Middle frontal gyrus (tissue), 1 donor: ENCODE measurements at regions not wholly inside any gene's neighbourhood (a gene's known extent, or its start where the extent isn't known, plus 50 kb on each side); places are given as distances from the start of the nearest gene placed in this dataset.

Experiments used
- DNase-seq: peaks from one replicate; pipeline ENCODE4 v3.0.0-alpha.2; 2015; ENCODE audit warnings: low spot score; ENCODE audit errors: extremely low spot score

DNA sequence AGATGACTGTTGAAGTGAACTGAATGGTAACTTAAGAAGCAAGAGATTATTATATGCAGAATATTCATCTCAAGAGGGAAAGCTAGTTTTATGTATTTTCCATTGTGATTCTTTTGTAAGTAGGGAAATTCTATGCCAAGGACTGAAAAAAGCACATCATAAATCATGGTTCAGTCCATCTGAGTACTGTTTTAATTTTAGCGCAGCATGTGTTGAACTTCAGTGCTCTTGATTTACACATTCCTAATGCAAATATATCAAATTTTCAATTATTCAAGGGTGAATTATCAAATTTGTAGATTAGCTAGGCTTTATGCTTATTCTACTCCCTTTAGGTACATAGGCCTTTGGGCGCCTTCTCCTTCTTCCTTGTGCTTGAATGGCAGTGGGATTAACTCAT lies 50.3 kb upstream of the TCF12 start:
- no peak for DNase-seq

DNA sequence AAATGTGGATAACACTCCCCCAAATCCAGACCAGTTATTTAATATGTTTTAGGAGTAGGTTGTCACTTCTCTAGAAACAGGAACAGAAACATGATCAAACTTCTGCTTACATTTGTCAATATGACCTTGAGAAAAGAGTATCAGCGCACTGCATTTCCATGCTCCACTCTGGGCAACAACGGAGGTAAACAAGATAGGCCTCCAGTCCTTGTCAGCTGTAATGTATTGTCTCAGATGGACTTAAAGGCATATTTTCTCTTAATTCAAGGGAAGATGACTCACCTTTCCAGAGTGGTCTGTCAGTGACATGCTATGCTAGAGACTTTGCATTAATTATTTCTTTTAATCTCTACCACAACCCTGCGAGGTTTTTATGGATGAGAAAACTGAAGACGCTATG lies 51.6 kb upstream of the TCF12 start:
- DNase-seq = no peak

DNA sequence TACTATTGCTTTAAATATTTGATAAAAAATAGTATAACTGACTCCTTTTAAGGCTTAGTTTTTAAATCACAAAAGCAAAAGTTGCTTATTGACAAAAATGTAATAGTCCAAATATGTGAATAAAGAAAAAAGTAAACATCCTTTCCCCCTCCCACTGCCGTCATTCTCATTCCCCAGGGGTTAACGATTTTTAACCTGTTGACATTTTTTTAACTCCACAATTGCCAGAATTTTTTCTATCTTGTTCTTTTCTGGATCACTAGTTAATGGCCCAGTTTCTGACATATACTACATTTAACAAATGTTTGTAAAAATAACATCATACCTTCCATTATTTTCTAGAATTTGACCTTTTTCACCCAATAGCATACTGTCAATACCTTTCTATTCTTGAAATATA lies 60.6 kb upstream of the TCF12 start:
- no peak for DNase-seq

DNA sequence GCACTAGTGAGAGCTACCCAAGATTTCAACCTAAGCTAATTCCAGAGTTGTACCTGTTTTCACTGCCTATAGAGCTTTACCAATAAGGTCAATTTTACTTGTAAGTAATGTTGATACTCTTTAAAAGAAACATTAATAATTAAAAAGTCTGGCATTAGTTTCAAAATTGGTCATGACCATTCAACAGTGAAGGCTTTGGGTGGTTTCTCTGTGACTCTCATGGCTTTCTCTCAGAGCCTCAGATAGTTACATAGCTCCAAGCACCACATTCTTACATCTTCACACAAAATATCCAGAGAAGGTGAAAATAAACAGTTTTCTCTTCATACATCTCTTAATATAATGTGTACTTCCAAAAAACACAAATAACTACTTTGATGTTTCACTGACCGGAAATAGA lies 61.5 kb upstream of the TCF12 start:
- DNase-seq = no peak

DNA sequence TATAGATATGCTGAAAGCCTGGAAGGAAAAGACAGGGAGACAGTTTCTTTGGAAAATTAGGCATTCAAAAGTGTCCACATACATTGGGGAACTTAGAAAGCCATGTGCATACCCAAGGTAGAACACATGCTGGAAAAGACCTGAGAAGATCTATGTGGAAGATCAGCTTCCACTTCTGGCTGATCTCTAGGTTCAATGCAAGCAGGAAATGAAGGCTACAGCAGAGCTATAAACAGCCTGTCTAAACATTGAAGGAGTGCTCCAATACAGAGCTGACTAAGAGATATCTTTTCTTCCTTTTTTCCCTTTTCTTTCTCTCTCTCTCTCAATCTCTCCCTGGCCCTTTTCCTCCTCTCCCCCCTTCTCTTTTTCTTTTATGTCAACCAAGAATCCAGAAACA lies 73.6 kb upstream of the TCF12 start:
- DNase-seq = no peak

DNA sequence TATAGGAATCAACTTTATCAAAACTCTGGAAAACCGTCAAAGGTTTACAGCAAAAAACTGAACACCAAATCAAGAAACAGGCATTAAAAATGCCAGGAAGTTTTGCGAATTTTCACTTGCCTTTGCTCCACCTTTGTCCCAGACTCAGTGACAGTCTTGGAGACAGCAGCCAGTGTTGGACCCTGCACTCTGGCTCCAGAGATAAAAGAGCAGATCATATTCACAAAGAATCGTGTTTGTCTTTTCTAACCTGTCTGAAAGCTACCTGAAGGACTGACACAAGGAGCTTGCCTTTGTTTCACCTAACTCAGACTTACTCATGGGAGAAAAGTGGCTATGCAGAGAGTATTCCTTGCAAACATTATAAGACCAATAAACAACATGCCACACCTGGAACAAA lies 74.0 kb upstream of the TCF12 start:
- no peak for DNase-seq

DNA sequence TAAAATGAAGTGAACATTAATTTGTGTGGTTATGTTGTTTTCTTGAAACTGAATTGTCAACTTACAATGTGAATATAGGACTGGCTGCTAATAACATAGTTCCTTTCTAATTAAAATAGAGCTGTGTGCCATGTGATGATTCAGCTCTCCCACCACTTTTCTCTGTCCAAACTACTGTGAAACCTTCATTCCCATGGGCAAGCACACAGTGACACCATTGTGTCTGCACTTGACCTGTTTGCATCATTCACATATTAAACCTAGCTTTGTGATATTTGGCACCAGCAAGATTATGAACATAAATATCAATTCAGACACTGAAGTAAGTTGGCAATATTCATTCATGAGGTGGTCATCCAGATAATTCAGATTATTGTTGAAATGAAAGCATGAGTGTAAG lies 78.8 kb upstream of the TCF12 start:
- DNase-seq = no peak

DNA sequence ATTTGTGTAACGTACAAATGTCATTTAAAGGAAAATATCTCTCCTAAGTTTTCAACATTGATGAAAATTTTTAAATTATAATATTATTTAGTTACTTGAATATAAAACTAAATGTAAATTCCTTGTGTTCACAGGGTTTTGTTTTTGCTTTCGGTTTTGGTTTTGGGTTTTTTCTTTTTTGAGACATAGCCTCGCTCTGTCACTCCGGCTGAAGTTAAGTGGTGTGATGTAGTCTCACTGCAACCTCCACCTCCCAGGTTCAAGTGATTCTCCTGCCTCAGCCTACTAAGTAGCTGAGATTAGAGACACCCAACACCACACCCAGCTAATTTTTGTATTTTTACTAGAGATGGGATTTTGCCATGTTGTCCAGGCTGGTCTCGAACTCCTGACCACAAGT lies 79.3 kb upstream of the TCF12 start:
- DNase-seq = no peak

DNA sequence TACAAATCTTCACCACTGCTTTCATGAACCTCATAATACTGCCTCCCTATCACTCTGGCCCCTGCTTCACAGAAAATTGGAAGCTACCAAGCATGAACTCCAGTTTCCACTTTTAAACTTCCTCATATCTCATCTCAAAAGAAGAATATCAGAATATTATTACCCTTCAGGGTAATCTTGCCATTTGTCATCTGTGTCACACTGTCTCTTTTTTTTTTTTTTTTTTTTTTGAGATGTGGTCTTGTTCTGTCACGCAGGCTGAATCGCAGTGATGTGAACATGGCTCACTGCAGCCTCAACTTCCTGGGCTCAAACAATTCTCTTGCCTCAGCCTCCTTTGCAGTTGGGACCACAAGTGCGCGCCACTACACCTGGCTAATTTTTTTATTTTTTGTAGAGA lies 80.4 kb upstream of the TCF12 start:
- no peak for DNase-seq

DNA sequence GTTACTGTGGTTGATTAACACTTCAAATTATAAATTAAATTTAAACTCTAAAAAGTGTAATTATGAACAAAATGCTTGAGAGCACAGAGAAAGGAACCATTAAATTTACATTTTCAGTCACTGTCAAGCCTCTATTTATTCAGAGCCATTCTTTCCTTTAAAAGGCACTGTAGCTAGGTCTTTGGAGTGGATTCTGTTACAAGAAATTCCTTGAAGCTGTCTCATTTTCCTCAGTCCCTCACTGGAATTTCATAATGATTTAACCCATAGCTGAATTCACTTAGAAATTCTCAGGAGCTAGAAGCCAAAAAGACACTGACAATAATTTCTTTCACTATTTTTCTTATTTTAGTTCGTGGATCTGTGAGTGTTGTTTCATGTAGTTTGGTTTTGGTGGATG lies 81.2 kb upstream of the TCF12 start:
- DNase-seq = no peak

DNA sequence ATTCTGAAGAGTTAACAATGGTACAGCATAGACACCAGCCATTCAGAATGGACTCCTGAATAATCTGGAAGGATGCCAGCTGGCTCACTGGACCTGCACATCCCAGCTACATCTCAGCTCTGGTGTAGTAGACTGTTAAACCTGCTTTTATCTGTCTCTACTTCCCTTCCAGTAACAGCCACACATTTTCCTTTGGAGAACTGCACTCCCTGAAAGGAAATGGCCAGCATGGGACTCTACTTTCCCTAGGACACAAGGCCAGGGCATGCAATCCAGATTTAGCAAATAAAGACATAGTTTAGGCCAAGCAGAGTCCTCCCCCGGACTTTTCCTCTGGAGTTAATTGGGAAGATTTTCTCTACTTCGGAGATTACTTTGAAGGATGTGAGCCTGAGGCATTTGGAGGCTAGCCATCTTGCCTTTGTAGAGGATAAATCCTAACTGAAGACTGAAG lies 82.7 kb upstream of the TCF12 start:
- no peak for DNase-seq

DNA sequence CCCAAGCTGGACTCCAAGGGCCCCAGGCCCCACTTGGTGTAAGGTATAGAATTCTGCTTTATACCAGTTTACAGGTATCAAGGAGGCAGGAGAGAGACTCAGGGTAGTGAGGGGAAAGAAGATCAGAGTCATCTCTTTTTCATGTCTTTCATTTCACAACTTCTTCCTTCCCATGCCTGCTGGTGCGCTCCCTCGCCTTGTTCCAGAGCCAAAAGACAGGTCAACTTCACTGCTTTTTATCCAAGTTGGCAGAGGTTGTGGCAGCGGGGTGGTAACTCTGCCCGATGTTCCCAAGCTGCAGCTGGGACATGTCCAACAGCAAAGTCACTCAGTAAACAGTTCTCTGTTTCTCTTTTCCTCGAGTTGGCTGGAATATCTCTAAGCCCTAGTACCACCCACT lies 86.3 kb upstream of the TCF12 start:
- DNase-seq = peak; percentile 20

DNA sequence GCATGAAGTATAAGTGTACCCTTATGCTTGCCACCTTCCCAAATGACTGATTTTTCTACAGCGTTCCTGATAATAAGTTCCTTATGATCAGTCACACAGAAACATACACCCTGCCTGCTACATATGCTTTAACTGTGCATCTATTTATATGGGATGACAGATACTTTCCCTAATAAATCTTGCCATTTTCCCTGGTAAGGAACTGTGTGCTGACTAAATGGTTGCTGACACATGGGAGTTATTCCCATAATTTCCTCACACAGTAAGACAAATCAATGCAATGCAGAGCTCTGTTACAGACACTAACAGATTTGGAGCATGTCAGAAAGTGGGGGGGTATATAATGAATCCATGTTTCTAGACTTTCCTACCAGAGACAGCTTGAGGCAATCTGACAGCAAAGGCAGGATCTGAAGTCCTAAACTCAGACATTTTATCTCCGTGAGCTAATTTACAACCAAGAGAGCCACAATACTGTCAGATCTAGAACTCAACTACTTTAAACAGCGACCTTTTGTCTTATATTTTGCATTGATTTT lies 86.9 kb upstream of the TCF12 start:
- DNase-seq = no peak

DNA sequence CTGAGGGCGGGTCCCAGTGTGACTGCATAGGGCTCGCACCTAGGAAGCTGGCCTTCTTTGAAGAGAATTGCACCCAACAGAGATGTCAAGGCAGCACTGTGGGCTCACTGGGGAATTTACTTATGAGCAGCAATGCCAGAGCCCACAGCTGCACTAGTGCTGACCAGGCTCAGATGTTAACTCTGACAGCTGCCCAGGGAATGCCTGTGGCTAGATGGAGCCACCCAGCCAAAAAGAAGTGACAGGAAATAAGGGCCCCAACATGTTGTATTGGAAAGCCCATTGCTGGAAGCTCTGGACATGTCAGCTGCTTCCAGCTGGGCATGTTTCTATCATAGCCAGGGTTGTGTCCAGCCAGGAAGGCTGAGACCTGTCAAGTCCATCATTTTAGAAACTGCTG lies 90.9 kb upstream of the ZNF280D start:
- DNase-seq = no peak

DNA sequence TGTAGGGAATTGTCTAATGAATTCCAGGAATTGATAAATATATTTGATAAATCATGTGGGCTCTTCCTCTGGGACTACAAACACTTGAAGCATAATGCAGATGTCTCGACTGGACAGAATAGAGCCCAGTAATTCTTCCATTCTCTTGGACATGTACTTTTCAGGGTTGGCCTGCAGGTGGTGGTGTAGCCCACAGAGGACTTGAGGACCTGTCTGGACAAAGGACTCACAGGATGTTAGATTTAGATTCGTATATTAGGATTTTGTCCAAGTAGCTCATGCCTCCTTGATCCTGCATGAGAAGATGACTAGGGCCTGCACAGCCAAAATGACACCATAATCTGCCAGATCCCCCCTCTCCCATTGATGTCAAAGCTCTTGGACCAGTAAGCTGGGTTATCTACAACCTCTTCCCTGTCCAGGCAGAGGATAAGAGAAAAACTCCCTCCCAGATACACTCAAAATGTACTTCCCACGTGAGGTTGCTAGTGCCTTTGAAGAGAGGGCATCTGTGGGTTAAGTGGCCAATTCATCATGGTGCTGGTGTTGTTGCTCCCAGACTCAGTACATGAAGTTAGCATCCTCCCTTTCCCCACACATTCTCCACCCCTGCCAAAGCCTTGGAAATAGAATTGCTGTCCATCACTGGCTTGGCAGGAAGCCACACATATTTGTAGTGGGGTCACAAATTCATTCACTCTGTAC lies 88.6 kb upstream of the ZNF280D start:
- DNase-seq = no peak

DNA sequence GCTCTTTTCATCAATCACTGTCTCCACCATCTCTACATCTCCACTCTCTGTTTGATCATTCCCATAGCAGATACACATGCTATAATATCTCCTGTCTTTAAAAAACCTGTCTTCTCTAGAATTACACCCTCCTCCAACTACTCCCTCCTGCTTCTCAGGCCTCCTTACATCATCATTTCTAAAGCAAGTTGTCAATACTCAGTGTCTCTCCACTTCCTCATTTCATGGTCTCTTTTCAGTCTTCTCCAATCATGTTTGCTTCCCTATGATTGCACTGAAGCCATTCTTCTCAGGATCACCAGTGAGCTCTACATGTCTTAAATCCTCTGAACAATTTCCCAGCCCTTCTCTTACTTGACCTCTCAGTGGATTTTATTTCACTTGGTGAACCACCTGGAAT lies 87.0 kb upstream of the ZNF280D start:
- no peak for DNase-seq

DNA sequence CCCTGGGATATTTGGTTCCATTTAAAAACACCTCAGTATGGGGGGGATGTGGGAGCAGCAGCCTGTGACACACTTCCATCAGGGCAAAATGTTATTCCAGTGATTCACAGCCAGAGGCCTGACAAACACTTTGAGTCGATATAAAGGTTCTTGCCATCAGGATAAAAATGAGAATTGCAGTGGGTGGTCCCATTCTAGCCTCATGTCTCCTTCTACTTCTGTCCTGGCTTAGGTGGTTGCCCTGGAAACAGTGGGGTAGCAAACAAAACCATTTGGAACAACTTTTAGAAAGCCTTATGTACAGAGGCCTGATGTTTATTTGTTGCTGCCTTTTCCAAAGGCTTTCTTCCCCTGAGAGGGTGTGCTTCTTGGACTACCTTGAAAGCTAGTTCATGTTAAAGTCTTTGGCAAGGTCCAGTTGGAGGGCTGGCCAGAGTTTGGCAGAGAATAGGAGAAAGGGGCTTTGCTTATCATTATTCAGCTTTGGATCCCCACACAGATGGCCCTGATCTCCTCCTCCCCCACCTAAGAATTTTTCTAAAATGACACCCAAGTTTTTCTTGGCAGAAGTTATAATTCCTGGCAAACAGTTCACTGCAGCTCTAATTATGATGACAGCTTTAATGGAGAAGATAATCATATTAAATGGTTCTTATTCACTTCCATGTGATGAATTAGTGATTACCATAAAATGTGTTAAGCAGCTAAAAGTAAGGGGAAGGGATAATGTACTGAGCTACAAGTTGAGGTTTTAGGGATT lies 84.2 kb upstream of the ZNF280D start:
- no peak for DNase-seq

DNA sequence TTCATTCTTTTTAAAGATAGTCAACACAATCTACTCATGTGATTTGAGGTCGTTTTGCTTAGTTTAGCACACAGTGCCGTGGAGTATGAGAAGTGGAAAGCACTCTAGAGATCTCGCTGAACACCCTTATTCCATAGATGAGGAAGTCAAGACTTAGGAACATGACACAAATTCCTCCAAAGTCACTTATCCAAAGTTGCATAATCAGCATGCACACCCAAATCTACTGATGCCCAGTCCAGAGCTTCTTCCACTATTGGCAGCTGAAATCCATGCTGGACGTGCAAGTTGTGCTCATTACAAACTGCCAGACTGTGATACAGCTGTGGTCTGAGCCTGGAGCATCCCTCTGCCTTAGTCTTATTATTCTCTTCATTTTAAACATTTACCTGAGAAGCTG lies 83.5 kb upstream of the ZNF280D start:
- DNase-seq = no peak

DNA sequence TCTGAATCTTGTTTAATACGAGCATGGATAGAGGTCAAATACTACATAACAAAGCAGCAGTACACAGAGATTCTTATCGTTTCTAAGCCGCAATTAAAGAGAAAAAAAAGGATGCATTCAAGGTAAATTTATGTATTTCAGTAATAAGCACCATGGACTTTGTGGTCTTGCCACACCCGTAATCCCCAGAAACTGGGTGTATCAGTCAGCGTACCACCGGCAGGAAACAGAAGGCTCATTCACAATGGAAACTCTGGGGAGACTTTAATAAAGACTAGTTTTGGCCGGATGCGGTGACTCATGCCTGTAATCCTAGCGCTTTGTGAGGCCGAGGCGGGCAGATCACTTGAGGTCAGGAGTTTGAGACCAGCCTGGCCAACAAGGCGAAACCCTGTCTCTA lies 81.9 kb upstream of the ZNF280D start:
- DNase-seq = no peak

DNA sequence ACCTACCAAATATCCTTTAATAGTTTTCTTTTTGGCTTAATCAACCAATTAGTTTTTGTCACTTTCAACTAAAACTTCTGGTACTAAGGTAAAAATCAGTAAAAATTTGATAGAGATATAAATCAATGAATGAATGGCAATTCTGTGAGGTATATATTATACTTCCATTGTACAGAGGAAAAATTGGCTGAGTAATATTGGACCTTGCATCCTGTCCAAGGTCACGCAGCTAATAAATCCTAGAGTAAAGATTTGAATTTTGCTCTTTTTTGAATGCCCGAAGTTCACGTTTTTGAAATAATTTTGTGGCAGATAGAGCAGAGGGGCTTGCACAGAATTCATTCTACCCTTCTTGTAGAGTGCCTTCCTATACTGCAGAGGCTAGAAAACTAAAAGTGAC lies 81.1 kb upstream of the ZNF280D start:
- no peak for DNase-seq

DNA sequence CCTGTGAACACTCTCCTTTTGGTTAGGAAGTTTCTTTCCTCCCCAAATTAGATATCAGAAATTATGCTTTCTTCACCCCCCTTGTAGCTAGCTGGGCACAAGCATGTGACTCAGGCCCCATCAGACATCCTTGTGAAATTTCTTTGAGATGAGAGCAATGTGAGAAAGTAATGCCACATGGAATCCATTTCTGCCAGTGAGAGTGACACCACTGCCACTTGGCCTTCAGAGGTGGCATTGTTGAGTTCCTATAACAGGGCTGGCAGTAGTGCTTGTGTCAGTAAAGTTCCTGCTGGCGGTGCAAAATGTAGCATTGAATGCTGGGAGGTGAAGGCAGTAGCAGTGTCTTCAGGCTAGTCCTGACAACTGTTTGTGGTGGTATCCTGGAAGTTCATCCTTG lies 80.7 kb upstream of the ZNF280D start:
- no peak for DNase-seq

DNA sequence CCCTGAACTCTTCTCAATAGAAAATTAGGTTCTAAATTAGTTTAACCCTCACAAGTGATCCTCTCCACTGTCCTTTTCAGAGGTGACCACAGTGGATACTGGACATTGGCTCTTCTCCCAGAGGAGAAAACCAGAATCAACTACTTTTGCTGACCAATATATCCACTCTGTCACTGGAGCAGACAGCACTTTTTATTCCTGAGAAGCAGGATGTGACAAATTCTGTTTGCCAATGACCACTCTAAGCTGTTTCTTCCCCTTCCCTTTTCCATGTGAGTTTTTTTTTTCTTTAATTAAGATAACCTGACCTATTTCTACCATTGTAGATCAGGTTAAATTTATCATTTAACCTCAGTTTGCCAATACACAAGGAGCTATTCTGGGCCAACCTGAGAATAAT lies 79.7 kb upstream of the ZNF280D start:
- DNase-seq = no peak

DNA sequence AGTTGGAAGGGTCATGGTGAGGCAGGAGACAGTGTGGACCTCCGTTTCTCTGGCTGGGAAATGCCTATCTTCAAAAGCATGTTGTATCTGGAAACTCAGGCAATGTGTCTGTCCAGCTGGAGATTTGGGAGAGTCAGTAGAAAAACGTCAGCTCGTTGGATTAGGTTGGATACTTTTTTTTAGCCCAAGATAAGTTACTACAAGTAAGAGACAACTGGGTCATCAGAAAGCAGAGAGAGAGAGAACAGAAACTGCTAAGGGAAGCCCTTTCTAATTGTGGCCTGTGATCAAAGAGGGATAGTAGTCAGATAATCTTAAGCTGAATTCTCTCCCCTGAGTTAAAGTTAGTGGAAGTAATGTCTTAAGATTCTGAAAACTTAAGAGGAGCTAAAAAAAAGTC lies 78.9 kb upstream of the ZNF280D start:
- no peak for DNase-seq
